BJ (cell line): ENCODE measurements at regions not wholly inside any gene's neighbourhood (a gene's known extent, or its start where the extent isn't known, plus 50 kb on each side); places are given as distances from the start of the nearest gene placed in this dataset.
"Not testable (repeated sequence)": the region's sequence is repeated elsewhere in the genome, so short reads cannot be mapped to it uniquely, and the experiment has no call there.

Source experiments
- CTCF ChIA-PET: fragments of 350-600 bp; formaldehyde crosslinking; extraction: SDS; loops from one replicate; lab custom pipeline; 2021; ENCODE audit warnings: antibody characterized with exemption, inconsistent platforms; lab: Yijun Ruan, JAX
- POLR2A ChIA-PET: fragments of 300-600 bp; sonication (Branson Sonifier 250); formaldehyde crosslinking; extraction: SDS; loops from one replicate; lab custom pipeline; 2021; ENCODE audit warnings: antibody characterized with exemption; lab: Charles Lee
- DNase-seq: peaks from one replicate; pipeline ENCODE4 v3.0.0-alpha.2; 2011; ENCODE audit warnings: low read depth
- H3K27me3 ChIP-seq: 2 replicates; pipeline ENCODE4 v1.6.0; 2011; ENCODE audit warnings: low read length; ENCODE audit not compliant: control insufficient read depth, insufficient read depth
- H3K36me3 ChIP-seq: 2 replicates; pipeline ENCODE4 v1.5.1; 2011; ENCODE audit warnings: low read length; ENCODE audit not compliant: control insufficient read depth, insufficient read depth
- H3K4me3 ChIP-seq: 2 replicates; pipeline ENCODE4 v1.5.1; 2011; ENCODE audit warnings: low read depth, mild to moderate bottlenecking, control low read depth, low read length

DNA sequence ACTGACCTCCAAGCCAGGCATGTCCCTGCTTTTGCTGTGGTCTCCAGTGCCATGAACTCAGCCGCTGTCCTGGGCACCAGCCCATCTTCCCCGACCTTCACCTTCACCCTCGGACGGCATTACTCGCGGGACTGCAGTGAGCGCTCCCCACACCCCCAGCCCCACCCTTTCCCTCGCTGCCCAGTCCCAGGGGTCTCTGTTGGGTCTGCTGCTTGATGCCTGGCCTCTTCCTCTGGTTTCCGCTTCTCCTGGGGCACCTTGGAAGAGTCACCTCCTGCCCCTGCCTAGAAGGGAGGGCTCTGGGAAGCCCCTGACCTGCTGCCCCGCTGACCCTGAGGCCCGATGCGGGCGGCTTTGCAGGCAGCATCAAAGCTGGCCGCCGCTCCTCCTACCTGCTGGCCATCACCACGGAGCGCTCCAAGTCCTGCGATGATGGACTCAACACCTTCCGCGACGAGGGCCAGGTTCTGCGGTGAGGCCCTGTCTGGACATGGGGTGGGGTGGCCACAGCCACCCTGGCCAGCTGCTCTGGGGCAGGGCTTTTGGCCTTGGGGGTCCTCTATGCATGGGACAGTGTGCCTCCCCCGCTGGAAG is 102.3 kb downstream of the ZNF267 start:
- H3K4me3 ChIP-seq, POLR2A ChIA-PET, CTCF ChIA-PET, H3K27me3 ChIP-seq, DNase-seq, H3K36me3 ChIP-seq: not testable (repeated sequence)

DNA sequence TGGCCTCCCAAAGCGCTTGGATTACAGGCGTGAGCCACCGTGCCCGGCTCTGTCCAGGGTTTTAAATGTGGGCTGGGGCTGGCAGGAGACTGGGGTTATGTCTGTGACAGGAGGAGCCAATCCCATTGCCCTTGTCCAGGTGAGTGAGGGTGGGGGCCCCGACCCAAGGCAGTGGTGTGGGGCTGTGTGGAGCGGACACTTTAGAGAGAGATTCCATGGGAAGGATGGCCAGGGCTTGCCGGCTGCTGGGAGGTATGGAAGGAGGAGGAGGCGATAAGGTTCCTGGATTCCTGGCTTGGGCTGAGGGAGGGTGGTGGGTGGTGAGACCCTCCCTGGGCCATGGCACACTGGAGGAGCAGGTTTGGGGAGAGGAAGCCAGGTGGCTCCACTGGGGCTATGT is 104.9 kb downstream of the ZNF267 start:
- CTCF ChIA-PET, H3K36me3 ChIP-seq, DNase-seq, H3K27me3 ChIP-seq, H3K4me3 ChIP-seq, POLR2A ChIA-PET: not testable (repeated sequence)

DNA sequence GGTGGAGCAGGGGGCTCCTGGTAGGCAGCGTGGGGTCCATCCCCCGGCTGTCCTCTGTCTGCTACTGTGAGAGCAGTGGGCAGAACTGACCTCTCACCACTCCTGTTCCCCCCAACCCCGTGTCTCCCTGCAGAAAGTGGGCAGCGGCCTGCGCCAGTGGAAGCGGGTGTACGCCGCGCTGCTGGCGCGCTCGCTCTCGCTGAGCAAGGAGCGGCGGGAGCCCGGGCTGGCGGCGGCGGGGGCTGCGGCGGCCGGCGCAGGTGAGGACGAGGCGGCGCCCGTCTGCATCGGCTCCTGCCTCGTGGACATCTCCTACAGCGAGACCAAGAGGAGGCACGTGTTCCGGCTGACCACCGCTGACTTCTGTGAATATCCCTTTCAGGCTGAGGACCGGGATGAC is 108.1 kb downstream of the ZNF267 start:
- H3K4me3 ChIP-seq, DNase-seq, H3K27me3 ChIP-seq, POLR2A ChIA-PET, CTCF ChIA-PET, H3K36me3 ChIP-seq: not testable (repeated sequence)

DNA sequence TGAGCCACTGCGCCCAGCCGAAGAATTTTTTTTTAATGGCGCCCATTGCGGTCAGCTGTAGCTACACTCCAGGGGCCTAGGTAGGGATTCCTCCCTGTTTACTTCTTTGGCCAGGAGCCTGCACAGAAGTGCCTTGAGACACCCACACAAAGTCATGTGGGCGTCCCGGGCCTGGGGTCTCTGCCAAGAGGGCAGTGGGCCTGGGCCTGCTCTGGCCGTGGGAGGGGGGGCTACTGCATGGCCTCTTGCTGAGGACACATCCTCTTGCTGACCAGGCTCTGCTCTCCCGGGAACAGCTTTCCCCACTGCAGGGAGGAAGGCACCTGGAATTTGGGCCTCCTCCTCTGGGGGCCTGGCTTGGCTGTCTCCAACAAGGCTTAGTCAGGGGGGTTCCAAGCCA is 109.4 kb downstream of the ZNF267 start:
- CTCF ChIA-PET, DNase-seq: not testable (repeated sequence)

DNA sequence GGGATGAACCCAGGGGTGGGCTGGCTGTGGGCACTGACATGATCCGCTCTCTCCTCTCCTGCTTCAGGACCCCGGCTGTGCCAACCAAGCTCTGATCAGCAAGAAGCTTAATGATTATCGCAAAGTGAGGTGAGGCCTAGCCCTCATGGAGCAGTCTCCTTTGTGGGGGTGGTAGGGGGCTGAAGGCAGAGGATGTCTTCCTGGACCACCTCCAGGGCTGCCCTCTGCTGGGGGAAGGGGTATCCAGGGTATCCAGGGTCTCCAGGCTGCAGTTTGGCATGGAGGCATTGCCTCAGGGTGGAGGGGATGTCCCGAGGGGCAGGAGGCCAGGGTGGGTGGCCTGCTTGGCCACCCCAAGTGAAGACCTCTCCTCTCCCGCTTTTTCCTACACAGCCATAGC is 110.1 kb downstream of the ZNF267 start:
- H3K4me3 ChIP-seq, POLR2A ChIA-PET, H3K27me3 ChIP-seq, H3K36me3 ChIP-seq, DNase-seq, CTCF ChIA-PET: not testable (repeated sequence)

More for the DNA sequence above, 109.4 kb downstream of the ZNF267 start:
- H3K27me3 ChIP-seq, H3K4me3 ChIP-seq, POLR2A ChIA-PET, H3K36me3 ChIP-seq: not testable (repeated sequence)

DNA sequence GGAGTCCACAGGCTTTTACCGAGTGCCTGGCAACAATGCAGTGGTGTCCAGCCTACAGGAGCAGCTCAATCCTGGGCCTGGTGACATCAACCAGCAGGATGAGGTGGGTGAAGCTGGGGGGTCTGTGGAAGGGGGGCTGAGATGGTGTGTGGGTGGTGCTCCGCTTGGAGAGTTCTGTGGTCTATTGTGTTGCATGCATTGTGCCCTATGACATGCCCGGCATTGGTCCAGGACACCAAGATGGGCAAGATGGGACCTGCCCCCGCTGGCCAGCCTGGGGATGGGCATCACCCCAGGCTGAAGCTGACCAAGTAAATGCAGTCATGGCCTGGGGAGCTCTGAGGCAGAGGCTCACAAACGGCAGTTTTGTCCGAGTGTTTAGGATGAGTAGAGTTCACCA is 113.3 kb downstream of the ZNF267 start:
- POLR2A ChIA-PET, CTCF ChIA-PET: not testable (repeated sequence)

DNA sequence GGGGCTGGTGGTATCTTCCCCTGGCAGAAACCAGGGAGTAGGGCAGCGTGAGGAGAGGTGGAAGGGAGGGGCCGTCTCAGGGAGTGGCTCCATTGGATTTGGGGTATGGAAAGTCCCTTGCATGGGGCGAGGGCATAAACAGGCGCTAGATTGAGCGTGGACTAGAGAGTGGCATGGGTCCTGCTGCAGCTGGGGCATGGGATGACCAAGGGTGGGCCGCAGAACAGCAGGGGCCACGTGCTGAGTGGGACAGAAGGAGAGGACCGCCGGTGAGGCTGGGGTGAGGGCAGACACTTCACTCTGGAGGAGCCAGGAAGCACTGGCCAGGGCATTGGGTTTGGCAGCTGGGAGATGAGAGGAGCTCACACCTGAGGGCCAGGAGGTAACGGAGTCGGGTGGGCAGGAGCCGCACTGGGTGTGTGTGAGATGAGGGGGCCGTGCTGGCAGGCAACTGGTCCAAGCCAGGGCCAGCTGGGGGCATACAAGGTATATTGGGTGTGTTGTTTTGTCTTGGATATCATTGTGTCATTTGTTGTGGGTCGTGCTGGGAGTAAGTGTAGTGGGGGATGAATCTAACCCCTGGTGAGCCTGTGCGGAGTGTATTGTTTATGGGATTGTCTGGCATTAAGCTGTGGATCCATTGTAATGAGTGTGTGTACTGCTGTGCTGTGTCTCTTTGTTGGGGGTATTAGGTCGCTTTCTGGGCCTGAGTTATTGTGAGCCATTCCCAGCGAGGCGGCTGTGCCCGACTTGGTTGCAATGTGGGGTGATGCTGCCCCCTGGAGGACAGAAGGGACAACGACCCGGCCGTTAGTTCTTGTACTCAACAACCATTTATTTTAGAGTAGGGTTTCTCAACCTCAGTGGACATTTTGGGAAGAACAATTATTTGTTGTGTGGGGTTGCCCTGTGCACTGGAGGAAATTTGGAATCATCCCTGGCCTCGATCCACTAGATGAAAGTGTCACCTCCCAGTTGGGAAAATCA is 115.3 kb downstream of the ZNF267 start:
- CTCF ChIA-PET = not testable (repeated sequence)

More for the DNA sequence above, 113.3 kb downstream of the ZNF267 start:
- not testable (repeated sequence) for DNase-seq, H3K4me3 ChIP-seq, H3K36me3 ChIP-seq, H3K27me3 ChIP-seq

DNA sequence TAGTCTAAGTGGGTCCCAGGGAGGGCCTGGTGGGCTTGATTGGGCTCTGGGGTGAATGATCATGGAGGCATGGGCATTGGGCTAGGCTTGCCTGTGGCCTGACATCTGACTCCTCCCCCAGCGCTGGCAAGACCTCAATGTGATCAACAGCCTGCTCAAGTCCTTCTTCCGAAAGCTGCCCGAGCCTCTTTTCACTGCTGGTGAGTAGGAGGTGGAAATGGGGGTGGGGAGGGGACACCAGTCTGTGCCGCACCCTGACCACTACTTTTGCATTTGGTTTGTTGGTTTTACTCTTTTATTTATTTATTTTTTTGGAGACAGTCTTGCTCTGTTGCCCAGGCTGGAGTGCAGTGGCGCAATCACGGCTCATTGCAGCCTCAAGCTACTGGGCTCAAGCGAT is 116.7 kb downstream of the ZNF267 start:
- DNase-seq, H3K4me3 ChIP-seq, H3K27me3 ChIP-seq, H3K36me3 ChIP-seq, CTCF ChIA-PET, POLR2A ChIA-PET: not testable (repeated sequence)

More for the DNA sequence above, 115.3 kb downstream of the ZNF267 start:
- H3K27me3 ChIP-seq, DNase-seq, H3K4me3 ChIP-seq, POLR2A ChIA-PET, H3K36me3 ChIP-seq: not testable (repeated sequence)

DNA sequence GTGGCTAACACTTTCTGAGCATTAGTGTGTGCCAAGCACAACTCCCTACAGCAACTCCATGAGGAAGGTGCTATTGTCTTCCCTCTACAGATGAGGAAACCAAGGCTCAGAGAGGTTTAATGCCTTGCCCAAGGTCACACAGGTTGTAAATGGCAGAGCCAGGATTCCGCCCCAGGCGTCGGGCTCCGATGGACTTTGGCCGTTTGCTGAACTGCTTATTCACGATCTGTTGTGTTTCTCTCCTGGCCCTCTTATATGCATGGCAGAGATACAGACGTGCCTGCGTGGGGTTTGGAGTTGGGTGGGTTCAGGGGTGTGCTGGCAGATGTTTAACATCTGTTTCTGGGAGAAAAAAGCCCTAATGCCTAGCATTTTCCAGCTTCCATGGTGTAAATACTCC is 117.4 kb downstream of the ZNF267 start:
- POLR2A ChIA-PET, DNase-seq, CTCF ChIA-PET, H3K36me3 ChIP-seq, H3K4me3 ChIP-seq, H3K27me3 ChIP-seq: not testable (repeated sequence)

DNA sequence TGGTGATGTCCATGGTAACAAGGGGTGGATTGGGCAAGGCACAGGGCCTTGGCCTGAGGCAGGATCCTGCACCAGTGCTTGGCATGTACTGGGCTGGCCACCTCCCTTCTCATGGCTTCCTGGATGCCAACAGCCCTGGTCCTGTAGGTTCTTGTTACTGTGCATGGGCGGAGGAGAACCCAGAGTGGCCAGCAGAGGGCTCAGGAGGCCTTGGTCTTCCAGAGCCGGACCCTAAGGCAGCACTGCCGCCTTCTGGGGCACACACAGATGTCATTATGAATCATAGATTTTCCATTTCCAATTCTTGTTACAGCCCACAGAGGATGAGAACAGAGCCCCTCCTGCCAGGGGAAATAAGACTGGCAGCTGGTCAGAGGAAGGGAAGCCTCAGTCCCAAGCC is 122.7 kb downstream of the ZNF267 start:
- H3K27me3 ChIP-seq, DNase-seq, H3K4me3 ChIP-seq, CTCF ChIA-PET, H3K36me3 ChIP-seq, POLR2A ChIA-PET: not testable (repeated sequence)

DNA sequence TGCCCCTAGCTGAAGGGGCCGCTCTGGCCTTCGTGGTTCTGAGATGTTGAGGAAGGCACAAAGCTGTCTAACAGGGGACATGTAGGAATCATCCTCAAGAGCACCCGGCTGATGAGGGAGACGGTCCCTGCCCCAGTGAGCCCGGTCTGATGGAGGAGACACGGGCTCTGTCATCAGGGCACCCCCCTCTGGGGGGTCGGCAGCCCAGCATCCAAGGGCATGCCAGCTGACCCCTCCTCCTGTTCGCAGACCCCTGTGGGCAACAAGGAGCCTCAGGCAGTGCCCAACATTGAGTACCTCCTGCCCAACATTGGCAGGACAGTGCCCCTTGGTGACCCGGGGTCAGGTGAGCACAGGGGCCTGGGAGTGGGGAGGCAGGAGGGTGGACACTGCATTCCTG is 128.9 kb downstream of the ZNF267 start:
- DNase-seq, H3K36me3 ChIP-seq, H3K27me3 ChIP-seq, H3K4me3 ChIP-seq, POLR2A ChIA-PET: not testable (repeated sequence)
- CTCF ChIA-PET = interaction anchor here (1.2 kb wide), 1 partner anchor 144 kb away, joined by 3 read pairs; no protein-coding TSS in a partner anchor

DNA sequence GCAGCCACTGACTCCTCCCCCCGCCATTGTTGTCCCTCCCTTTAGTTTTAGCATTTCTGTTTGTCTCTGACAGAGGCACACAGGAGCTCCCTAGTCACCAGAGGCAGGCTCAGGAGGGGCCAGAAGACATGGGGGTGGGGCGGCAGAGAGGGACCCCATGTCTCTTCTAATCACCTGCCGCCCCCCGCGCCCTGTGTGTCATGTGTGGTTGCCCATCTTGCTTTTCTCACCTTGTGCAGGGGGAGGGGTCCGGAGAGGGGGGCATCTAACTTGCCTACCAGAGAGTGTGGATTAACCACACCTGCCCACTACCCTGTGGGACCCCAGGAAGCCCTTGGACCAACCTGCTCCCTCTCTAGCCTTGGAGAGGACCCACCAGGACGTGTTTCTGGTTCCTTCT is 130.2 kb downstream of the ZNF267 start:
- H3K4me3 ChIP-seq, H3K36me3 ChIP-seq, CTCF ChIA-PET, DNase-seq, POLR2A ChIA-PET, H3K27me3 ChIP-seq: not testable (repeated sequence)
